Astrocyte of the spinal cord (primary cell): ENCODE measurements at regions not wholly inside any gene's neighbourhood (a gene's known extent, or its start where the extent isn't known, plus 50 kb on each side); places are given as distances from the start of the nearest gene placed in this dataset.

Experiments
- DNase-seq: peaks from one replicate; pipeline ENCODE4 v3.0.0; 2011; ENCODE audit warnings: low read depth, low spot score
- H3K4me3 ChIP-seq: 2 replicates; pipeline ENCODE4 v1.5.1; 2011; ENCODE audit warnings: low read depth, mild to moderate bottlenecking, low read length, moderate library complexity
- in situ Hi-C: cut with HindIII; loops from 2 replicates; pipeline ENCODE4 v1.10.0; 2017; ENCODE audit warnings: low sequenced_read_pairs
- TF ChIP-seq, protein P1 (sequence below): IDR thresholded peaks from 2 replicates; pipeline ENCODE4 v1.5.1; 2012; ENCODE audit warnings: low read depth, mild to moderate bottlenecking, low read length, inconsistent platforms

GRCh38 chr2:16194096-16194390 lies 253.7 kb downstream of the MYCN start:
- no peak overlapping the region for H3K4me3 ChIP-seq
- in situ Hi-C loops, result no loop called here
- no peak for DNase-seq
- TF ChIP-seq, protein P1, sequence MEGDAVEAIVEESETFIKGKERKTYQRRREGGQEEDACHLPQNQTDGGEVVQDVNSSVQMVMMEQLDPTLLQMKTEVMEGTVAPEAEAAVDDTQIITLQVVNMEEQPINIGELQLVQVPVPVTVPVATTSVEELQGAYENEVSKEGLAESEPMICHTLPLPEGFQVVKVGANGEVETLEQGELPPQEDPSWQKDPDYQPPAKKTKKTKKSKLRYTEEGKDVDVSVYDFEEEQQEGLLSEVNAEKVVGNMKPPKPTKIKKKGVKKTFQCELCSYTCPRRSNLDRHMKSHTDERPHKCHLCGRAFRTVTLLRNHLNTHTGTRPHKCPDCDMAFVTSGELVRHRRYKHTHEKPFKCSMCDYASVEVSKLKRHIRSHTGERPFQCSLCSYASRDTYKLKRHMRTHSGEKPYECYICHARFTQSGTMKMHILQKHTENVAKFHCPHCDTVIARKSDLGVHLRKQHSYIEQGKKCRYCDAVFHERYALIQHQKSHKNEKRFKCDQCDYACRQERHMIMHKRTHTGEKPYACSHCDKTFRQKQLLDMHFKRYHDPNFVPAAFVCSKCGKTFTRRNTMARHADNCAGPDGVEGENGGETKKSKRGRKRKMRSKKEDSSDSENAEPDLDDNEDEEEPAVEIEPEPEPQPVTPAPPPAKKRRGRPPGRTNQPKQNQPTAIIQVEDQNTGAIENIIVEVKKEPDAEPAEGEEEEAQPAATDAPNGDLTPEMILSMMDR, result no peak

- in situ Hi-C loops, result no loop called here
Observed at GRCh38 chr2:16192416-16193216, 252.3 kb downstream of the MYCN start.

DNA sequence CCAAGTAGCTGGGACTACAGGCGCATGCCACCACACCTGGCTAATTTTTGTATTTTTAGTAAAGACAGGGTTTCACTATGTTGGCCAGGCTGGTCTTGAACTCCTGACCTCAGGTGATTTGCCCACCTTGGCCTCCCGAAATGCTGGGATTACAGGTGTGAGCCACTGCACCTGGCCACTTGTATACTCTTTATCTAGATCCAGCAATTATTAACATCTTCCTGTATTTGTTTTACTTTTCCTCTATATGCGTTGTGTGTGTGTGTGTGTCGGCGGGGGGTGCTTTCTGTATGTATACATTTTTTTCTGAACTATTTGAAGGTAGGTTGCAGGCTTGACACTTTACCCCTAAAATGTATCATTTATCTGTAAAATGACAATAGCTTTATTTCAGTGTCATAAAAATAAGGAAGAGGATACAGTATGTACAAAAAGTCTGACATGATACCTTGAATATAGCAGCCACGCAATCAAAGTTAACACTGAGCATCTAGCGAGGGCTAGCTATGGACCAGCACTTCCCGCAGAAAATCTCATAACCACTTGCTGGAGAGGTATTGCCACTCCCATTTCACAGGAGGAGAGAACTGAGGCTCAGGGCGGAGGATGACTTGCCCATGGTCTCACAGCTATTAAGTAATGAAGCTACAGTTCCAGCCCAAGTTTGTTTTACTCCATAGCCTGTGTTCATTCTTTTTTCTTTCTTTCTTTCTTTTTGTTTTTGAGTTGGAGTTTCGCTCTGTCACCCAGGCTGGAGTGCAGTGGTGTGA lies 251.3 kb downstream of the MYCN start:
- no peak overlapping the region for H3K4me3 ChIP-seq
- TF ChIP-seq, protein P1, result no peak
- in situ Hi-C loops, result no loop called here
- DNase-seq, result no peak

More at GRCh38 chr2:16192416-16193216, 252.3 kb downstream of the MYCN start:
- no peak overlapping the region for H3K4me3 ChIP-seq
- TF ChIP-seq, protein P1, result no peak
- DNase-seq, result no peak

DNA sequence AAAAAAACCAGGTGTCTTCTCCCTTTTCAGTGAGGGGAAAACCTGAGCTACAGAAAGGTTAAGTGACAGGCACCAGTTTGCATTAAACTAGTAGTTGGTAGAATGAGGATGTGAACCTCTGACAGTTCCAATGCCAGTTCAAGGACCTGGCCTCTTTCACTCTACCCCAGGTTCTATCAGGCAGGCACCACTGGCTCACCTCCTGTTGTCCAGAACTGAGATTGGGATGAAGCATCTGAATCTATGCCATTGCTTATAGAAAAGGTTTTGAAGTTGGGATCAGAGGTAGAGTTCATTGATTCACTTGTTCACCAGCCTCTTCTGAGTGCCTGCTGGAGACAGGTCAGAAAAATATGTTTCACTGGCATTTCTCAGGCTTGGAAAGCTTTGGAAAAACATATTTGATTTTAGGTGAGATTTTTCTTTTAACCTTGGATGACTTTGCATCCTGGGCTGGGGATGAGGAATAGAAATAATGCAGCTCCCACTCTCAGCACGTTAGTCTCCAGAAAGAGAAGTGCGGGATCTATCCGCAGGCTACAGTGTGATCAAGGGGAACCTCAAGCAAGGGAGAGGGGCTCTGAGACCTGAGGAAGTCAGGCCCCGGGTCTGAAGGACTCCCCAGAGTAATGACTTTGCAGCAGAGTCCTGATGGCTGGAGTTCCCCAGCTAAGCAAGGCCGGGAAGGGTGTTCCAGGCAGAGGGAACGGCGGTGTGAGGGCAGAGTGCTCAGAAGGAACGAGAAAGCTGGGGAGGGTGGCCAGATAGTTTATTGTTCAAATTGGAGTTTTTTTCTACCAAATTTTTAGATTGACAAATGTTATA lies 250.3 kb downstream of the MYCN start:
- in situ Hi-C loops, result no loop called here
- H3K4me3 ChIP-seq, result no peak overlapping the region
- no peak for DNase-seq
- TF ChIP-seq, protein P1, result no peak

- in situ Hi-C loops, result no loop called here
- TF ChIP-seq, protein P1, result no peak
- DNase-seq, result no peak
- H3K4me3 ChIP-seq, result no peak overlapping the region
Observed at GRCh38 chr2:16189836-16190160, 249.4 kb downstream of the MYCN start.

- no peak overlapping the region for H3K4me3 ChIP-seq
- TF ChIP-seq, protein P1, result no peak
- in situ Hi-C loops, result no loop called here
Observed at GRCh38 chr2:16189029-16189835, 248.9 kb downstream of the MYCN start.

More at GRCh38 chr2:16189029-16189835, 248.9 kb downstream of the MYCN start:
- no peak for DNase-seq
